ENCODE measurements at regions not wholly inside any gene's neighbourhood (a gene's known extent, or its start where the extent isn't known, plus 50 kb on each side); places are given as distances from the start of the nearest gene placed in this dataset.

- TF ChIP-seq MYBL2 (CRISPR knock-in tag; IDR thresholded peaks at IDR 0.05) (no peak), JUN (CRISPR knock-in tag; IDR thresholded peaks at IDR 0.05) (peak; percentile 58; the same call in 1 of the 2 replicates)
Measured at GRCh38 chr14:103279142-103280025, 54.7 kb upstream of the EIF5 start (continued).

DNA sequence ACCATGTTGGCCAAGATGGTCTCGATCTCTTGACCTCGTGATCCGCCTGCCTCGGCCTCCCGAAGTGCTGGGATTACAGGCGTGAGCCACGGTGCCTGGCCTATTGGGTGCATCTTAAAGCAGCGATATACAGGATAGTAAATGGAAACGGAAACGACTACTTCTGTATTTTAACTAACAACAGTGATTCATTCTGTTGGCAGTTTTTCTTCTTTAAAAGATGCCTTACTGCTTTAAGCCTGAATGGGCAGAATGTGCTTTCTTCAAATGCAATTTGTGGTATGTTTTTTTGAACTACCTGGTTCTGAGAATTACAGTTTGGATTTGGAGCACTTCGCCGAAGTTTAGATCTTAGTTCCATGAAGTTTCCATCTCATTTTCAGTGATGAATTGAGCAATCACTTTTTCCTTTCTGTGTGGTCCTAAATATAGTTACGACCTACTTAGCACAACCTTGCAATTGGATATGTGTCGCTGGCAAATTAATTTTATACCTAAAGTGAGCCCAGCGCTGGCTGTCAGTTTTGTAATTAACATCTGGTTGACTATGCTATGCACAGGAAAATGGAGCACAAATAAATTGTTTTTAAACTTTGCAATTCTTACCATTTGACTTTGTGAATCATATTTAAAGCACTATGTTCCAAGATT lies 53.6 kb upstream of the EIF5 start:
- Mint-ChIP-seq H3K27me3 (ENCODE audit: low read depth) (peaks cover 63% of the 10 kb centered on the region), H3K36me3 (peaks cover 4% of the 10 kb centered on the region), H3K9me3 (peaks cover 5% of the 10 kb centered on the region), H3K4me1 (peaks cover 48% of the 10 kb centered on the region), H3K4me3 (peak overlapping the region; percentile 66), H3K27ac (no peak overlapping the region)
- POLR2A ChIA-PET: interaction anchor here (1.0 kb wide), 1 partner anchor 143 kb away, joined by 3 read pairs; no protein-coding TSS in a partner anchor
- ATAC-seq (no peak), DNase-seq (ENCODE audit: low spot score) (no peak)
- TF ChIP-seq, protein P1, sequence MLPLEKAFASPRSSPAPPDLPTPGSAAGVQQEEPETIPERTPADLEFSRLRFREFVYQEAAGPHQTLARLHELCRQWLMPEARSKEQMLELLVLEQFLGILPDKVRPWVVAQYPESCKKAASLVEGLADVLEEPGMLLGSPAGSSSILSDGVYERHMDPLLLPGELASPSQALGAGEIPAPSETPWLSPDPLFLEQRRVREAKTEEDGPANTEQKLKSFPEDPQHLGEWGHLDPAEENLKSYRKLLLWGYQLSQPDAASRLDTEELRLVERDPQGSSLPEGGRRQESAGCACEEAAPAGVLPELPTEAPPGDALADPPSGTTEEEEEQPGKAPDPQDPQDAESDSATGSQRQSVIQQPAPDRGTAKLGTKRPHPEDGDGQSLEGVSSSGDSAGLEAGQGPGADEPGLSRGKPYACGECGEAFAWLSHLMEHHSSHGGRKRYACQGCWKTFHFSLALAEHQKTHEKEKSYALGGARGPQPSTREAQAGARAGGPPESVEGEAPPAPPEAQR (CRISPR knock-in tag; IDR thresholded peaks at IDR 0.05): no peak
- TF ChIP-seq ZNF396 (CRISPR knock-in tag; IDR thresholded peaks at IDR 0.05; ENCODE audit: borderline replicate concordance) (no peak), ZBTB43 (CRISPR knock-in tag; IDR thresholded peaks at IDR 0.05) (no peak), NR3C1 (CRISPR knock-in tag; conservative IDR thresholded peaks at IDR 0.05; ENCODE audit: low read depth) (no peak), ZNF232 (CRISPR knock-in tag; IDR thresholded peaks at IDR 0.05) (no peak), CDX4 (CRISPR knock-in tag; IDR thresholded peaks at IDR 0.05; ENCODE audit: borderline replicate concordance) (no peak), ZNF263 (CRISPR knock-in tag; IDR thresholded peaks at IDR 0.05; ENCODE audit: low read depth) (no peak), ZNF416 (CRISPR knock-in tag; IDR thresholded peaks at IDR 0.05) (no peak), HMGA2 (CRISPR knock-in tag; IDR thresholded peaks at IDR 0.05) (no peak), NFE2L1 (CRISPR knock-in tag; IDR thresholded peaks at IDR 0.05) (no peak)
- TF ChIP-seq, protein P2, sequence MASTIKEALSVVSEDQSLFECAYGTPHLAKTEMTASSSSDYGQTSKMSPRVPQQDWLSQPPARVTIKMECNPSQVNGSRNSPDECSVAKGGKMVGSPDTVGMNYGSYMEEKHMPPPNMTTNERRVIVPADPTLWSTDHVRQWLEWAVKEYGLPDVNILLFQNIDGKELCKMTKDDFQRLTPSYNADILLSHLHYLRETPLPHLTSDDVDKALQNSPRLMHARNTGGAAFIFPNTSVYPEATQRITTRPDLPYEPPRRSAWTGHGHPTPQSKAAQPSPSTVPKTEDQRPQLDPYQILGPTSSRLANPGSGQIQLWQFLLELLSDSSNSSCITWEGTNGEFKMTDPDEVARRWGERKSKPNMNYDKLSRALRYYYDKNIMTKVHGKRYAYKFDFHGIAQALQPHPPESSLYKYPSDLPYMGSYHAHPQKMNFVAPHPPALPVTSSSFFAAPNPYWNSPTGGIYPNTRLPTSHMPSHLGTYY (CRISPR knock-in tag; IDR thresholded peaks at IDR 0.05): no peak
- CTCF ChIA-PET: interaction anchor here (1.0 to 4.6 kb wide), 5 partner anchors 12 to 176 kb away, joined by 3 to 59 read pairs (median 4); no protein-coding TSS in a partner anchor

- Mint-ChIP-seq H3K9me3 (peaks cover 4% of the 10 kb centered on the region; the same call in 1 of the 2 replicates), H3K27me3 (ENCODE audit: low read depth) (peaks cover 52% of the 10 kb centered on the region), H3K4me1 (peaks cover 48% of the 10 kb centered on the region), H3K4me3 (no peak overlapping the region), H3K36me3 (peaks cover 4% of the 10 kb centered on the region; the same call in 1 of the 2 replicates), H3K27ac (no peak overlapping the region)
- POLR2A ChIA-PET: interaction anchor here (1.0 kb wide), 1 partner anchor 145 kb away, joined by 3 read pairs; no protein-coding TSS in a partner anchor
- CTCF ChIA-PET: interaction anchor here (0.6 to 4.6 kb wide), 23 partner anchors 9 to 205 kb away, joined by 3 to 59 read pairs (median 5); no protein-coding TSS in a partner anchor
- ATAC-seq (peak; percentile 58), DNase-seq (ENCODE audit: low spot score) (peak; percentile 59)
- no peak for TF ChIP-seq SOX15 (CRISPR knock-in tag; IDR thresholded peaks at IDR 0.05)
- no peak for TF ChIP-seq STAT6 (CRISPR knock-in tag; conservative IDR thresholded peaks at IDR 0.05; ENCODE audit: low read depth)
- no peak for TF ChIP-seq JUN (CRISPR knock-in tag; IDR thresholded peaks at IDR 0.05)
- no peak for TF ChIP-seq CDX4 (CRISPR knock-in tag; IDR thresholded peaks at IDR 0.05; ENCODE audit: borderline replicate concordance)
- no peak for TF ChIP-seq GRHL2 (CRISPR knock-in tag; IDR thresholded peaks at IDR 0.05; ENCODE audit: insufficient replicate concordance, severe bottlenecking)
- TF ChIP-seq ZNF671 (CRISPR knock-in tag; IDR thresholded peaks at IDR 0.05): no peak
- TF ChIP-seq ZNF121 (CRISPR knock-in tag; IDR thresholded peaks at IDR 0.05): peak; percentile 84
- TF ChIP-seq ETV6 (CRISPR knock-in tag; IDR thresholded peaks at IDR 0.05): peak; percentile 62
- TF ChIP-seq NR1H2 (CRISPR knock-in tag; IDR thresholded peaks at IDR 0.05): no peak
- TF ChIP-seq ZNF138 (CRISPR knock-in tag; conservative IDR thresholded peaks at IDR 0.05): no peak
- TF ChIP-seq IRF2 (CRISPR knock-in tag; IDR thresholded peaks at IDR 0.05; ENCODE audit: borderline replicate concordance, low read depth): no peak
- TF ChIP-seq EMX1 (CRISPR knock-in tag; IDR thresholded peaks at IDR 0.05): no peak
Measured at GRCh38 chr14:103281496-103282231, 52.4 kb upstream of the EIF5 start.

Data from WTC11 (cell line).